Activated T-cell treated with anti-CD3 and anti-CD28 coated beads, Interleukin-2, amount 50 U/mL, for 72 hours (primary cell): ENCODE measurements at regions not wholly inside any gene's neighbourhood (a gene's known extent, or its start where the extent isn't known, plus 50 kb on each side); places are given as distances from the start of the nearest gene placed in this dataset.
"Not testable (repeated sequence)": the region's sequence is repeated elsewhere in the genome, so short reads cannot be mapped to it uniquely, and the experiment has no call there.

ENCODE experiments used
- ATAC-seq, 2 donors: fragments of 150-1000 bp; cut with Tn5 transposase; replicated peaks in 1 of 2; 2 replicates each; pipeline ENCODE4 v1.10.0; 2021; ENCODE audit warnings: moderate library complexity in 2 of 2, mild to moderate bottlenecking in 1 of 2
- DNase-seq, 2 donors: peaks; one replicate each; pipeline ENCODE4 v3.0.0; 2021 to 2022; ENCODE audit warnings: mixed read lengths in 1 of 2
- H3K27ac Mint-ChIP-seq: one replicate; pipeline ENCODE4 v1.8.0; 2022; ENCODE audit warnings: mild to moderate bottlenecking, moderate library complexity, mixed read lengths
- H3K27me3 Mint-ChIP-seq: one replicate; pipeline ENCODE4 v1.8.0; 2022; ENCODE audit warnings: low read depth, mixed read lengths
- H3K36me3 Mint-ChIP-seq, 2 donors: one replicate each; pipeline ENCODE4 v1.8.0; 2022; ENCODE audit warnings: mixed read lengths in 2 of 2, mild to moderate bottlenecking in 1 of 2; ENCODE audit not compliant: insufficient read depth in 2 of 2
- H3K4me1 Mint-ChIP-seq: one replicate; pipeline ENCODE4 v1.8.0; 2022; ENCODE audit warnings: low read depth, mixed read lengths
- H3K4me3 Mint-ChIP-seq, 2 donors: one replicate each; pipeline ENCODE4 v1.8.0; 2022; ENCODE audit warnings: mild to moderate bottlenecking in 2 of 2, mixed read lengths in 2 of 2, moderate library complexity in 2 of 2
- H3K9me3 Mint-ChIP-seq, 2 donors: one replicate each; pipeline ENCODE4 v1.8.0; 2022; ENCODE audit warnings: mixed read lengths in 2 of 2

DNA sequence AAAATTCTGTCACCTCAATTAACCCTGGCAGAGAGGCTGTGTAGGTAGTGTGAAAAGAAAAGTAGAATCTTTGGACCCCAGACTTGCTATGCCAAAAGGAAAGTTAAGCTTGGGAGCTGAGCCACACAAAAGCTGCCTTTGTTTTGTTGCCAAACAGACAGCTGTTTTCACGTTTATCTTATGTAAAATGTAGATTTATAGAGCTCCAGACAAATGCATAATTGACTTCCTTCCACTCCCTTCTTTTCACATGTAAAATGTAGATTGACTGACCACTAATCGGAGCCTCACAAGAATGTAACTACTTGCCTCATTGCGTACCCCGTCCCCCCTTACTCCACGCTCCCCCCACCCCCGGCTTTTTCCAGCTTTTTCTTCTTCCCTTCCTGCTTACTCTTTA lies 2302.2 kb upstream of the RAG2 start:
- peaks cover 8 to 13% of the 10 kb centered on the region in 2 donors for H3K9me3 Mint-ChIP-seq
- H3K4me3 Mint-ChIP-seq, result no peak overlapping the region
- H3K27ac Mint-ChIP-seq, result no peak overlapping the region
- DNase-seq (no peak), ATAC-seq (no peak)
- no peaks in the 10 kb centered on the region for H3K36me3 Mint-ChIP-seq
- no peaks in the 10 kb centered on the region for H3K27me3 Mint-ChIP-seq
- H3K4me1 Mint-ChIP-seq, result no peaks in the 10 kb centered on the region

- not testable (repeated sequence) for H3K4me1 Mint-ChIP-seq, H3K27me3 Mint-ChIP-seq, H3K36me3 Mint-ChIP-seq, H3K4me3 Mint-ChIP-seq, DNase-seq, H3K27ac Mint-ChIP-seq, ATAC-seq
- H3K9me3 Mint-ChIP-seq, result peaks cover 7 to 11% of the 10 kb centered on the region in 2 donors
Measured at GRCh38 chr11:38894201-38894600, 2296.2 kb upstream of the RAG2 start.

DNA sequence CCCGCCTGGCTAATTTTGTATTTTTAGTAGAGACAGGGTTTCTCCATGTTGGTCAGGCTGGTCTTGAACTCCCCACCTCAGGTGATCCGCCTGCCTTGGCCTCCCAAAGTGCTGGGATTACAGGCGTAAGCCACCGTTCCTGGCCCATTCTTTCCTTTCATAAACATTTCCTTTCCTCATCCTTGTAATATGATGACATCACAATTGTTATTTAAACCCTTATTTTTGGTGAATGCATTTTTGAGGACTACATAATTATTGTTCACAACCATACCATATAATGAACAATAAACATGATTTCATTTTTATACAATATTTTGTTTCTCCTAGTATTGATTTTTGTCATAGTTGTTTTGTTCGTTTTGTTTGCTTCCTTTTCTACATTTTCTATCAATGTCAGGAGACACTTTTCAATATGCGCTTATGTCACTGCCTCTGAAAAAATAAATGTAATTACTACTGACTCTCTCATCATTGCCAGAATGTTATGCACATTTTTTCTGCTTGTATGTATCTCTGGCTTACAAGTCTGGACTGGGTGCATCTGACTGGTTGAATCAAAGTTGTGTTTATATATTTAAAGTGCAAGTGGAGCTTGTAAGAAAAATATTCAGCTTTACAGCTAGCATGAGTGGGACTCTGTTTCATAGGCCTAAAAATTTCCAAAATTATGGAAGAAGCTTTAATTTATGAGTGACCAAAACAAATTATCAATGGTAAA lies 2286.3 kb upstream of the RAG2 start:
- no peaks in the 10 kb centered on the region for H3K27me3 Mint-ChIP-seq
- no peak overlapping the region for H3K27ac Mint-ChIP-seq
- H3K4me1 Mint-ChIP-seq, result no peaks in the 10 kb centered on the region
- ATAC-seq (no peak), DNase-seq (no peak)
- H3K36me3 Mint-ChIP-seq, result no peaks in the 10 kb centered on the region
- H3K9me3 Mint-ChIP-seq, result peaks cover 0 to 3% of the 10 kb centered on the region in 2 donors
- H3K4me3 Mint-ChIP-seq, result no peak overlapping the region

DNA sequence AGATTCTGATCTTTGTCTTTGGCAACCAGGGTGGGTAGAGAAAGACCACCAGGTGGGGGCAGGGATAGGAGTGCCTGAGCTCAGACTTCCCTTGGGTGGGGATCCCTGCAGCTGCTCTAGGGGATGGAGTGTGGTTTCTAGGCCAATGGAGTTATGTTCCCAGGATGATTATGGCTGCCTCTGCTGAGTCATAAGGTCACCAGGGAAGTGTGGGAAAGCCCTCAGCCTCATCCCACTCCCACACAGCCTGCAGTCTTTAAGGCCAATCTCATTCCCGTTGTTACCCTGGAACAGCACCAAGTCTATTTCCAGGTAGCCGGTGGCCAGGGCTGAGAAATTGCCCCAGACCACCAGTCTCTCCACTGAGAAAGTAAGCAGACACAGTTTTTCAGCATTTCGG lies 2269.3 kb upstream of the RAG2 start:
- ATAC-seq (no peak), DNase-seq (no peak)
- Mint-ChIP-seq H3K27ac (no peak overlapping the region), H3K36me3 (peaks cover 3 to 8% of the 10 kb centered on the region in 2 donors), H3K27me3 (no peaks in the 10 kb centered on the region), H3K9me3 (peaks cover 9 to 16% of the 10 kb centered on the region in 2 donors), H3K4me3 (no peak overlapping the region), H3K4me1 (no peaks in the 10 kb centered on the region)

DNA sequence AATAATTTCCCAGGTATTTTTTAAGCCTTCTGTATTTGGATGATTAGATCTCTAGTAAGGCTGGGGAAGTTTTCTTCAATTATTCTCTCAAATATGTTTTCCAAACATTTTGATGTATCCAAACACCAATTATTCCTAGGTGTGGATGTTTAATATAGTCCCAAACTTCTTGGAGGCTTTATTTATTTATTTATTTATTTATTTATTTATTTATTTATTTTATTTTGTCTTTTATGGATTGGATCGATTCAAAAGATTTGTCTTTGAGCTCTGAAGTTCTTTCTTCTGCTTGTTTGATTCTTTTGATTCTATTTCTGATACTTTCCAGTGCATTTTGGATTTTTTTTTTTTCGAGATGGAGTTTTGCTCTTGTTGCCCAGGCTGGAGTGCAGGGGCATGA lies 2267.9 kb upstream of the RAG2 start:
- Mint-ChIP-seq H3K9me3 (peaks cover 11 to 18% of the 10 kb centered on the region in 2 donors), H3K4me3 (no peak overlapping the region), H3K27ac (no peak overlapping the region), H3K27me3 (no peaks in the 10 kb centered on the region), H3K36me3 (peaks cover 3 to 8% of the 10 kb centered on the region in 2 donors), H3K4me1 (no peaks in the 10 kb centered on the region)
- DNase-seq (no peak), ATAC-seq (no peak)

DNA sequence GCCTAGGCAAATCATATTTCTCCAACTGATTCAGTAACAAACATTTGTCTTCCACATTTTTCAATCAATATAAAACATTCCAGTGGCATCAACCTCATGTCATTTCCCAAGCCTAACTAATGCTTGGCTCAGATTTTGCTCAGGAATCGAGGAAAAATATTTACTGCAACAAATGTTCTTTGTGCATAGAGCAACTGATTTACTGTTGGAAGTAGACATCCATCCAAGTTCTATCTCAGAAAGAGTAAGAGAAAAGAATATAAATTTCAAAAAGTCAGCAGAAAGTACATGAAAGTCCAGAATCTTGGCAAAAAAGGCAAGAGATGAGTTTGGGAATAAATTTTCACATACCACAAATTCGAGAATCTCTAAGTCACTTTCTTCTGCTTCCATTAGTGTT lies 2245.0 kb upstream of the RAG2 start:
- ATAC-seq, result no peak
- Mint-ChIP-seq H3K36me3 (peaks cover 3% of the 10 kb centered on the region in 2 donors), H3K4me1 (no peaks in the 10 kb centered on the region), H3K9me3 (peaks cover 9 to 10% of the 10 kb centered on the region in 2 donors), H3K27me3 (no peaks in the 10 kb centered on the region), H3K27ac (no peak overlapping the region), H3K4me3 (no peak overlapping the region)
- no peak for DNase-seq

DNA sequence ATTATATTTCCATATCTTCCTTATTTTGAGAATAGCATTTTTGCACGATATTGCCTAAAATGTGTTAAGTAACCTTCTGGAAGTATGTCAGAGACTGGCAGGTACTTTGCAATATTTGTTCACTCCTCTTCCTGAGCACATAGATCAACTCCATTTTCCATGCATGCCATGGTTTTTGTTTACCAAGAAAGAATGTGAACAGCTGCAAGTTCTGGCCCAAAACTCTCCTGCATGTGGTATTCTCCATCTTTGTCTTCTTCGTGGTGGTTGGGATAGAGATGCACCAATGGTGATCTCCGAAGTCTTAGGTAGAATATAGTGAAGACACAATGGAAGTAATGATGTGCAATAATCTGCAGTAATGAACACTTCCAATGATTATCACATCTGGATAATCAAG lies 2241.0 kb upstream of the RAG2 start:
- Mint-ChIP-seq H3K4me1 (no peaks in the 10 kb centered on the region), H3K9me3 (peaks cover 4% of the 10 kb centered on the region in 2 donors), H3K4me3 (no peak overlapping the region), H3K36me3 (no peaks in the 10 kb centered on the region), H3K27ac (no peak overlapping the region), H3K27me3 (no peaks in the 10 kb centered on the region)
- DNase-seq, result no peak
- no peak for ATAC-seq

DNA sequence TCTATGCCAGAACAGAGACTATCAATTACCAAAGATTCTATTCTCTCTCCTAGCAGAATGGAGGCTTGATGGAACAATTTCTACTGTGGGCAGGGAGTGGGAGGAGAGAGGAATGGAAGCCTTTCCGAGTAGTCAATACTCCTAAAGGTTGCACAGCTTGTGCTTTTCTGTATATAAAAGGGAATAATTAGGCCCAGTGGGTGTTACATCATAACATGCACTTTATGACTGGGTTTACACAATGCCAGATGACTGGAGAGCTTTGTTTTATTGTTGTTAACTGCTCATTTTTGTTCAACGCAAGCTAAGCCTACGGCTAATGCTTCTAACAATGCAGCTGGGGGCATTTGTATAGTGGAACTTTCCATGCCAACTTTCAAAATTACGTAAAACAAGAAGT lies 2237.9 kb upstream of the RAG2 start:
- Mint-ChIP-seq H3K4me3 (no peak overlapping the region), H3K27ac (no peak overlapping the region), H3K4me1 (no peaks in the 10 kb centered on the region), H3K27me3 (no peaks in the 10 kb centered on the region), H3K9me3 (peaks cover 4% of the 10 kb centered on the region in 2 donors), H3K36me3 (no peaks in the 10 kb centered on the region)
- DNase-seq (no peak), ATAC-seq (no peak)

DNA sequence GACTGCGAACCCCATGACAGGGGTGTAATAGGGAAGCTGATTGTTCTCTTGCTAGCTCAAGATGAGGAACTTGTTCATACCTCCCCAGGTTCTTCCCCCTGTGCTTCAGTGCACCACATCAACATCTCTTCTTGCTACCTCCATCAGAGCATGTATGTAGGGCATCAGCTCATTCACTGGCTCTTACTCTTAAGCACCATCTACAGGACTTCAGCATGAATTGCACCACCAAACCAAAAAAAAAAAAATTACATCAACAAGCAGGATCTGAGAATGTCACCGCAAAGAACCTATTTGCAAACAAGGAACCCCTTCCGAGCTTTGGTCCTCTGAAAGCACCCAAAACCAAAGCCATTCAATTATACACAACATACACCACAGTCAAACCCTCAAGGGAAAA lies 2226.5 kb upstream of the RAG2 start:
- DNase-seq (no peak), ATAC-seq (no peak)
- peaks cover 5 to 9% of the 10 kb centered on the region in 2 donors for H3K9me3 Mint-ChIP-seq
- H3K4me1 Mint-ChIP-seq, result no peaks in the 10 kb centered on the region
- H3K36me3 Mint-ChIP-seq, result peaks cover 0 to 4% of the 10 kb centered on the region in 2 donors
- no peaks in the 10 kb centered on the region for H3K27me3 Mint-ChIP-seq
- H3K27ac Mint-ChIP-seq, result no peak overlapping the region
- H3K4me3 Mint-ChIP-seq, result no peak overlapping the region

GRCh38 chr11:38821786-38822185 lies 2223.8 kb upstream of the RAG2 start:
- not testable (repeated sequence) for H3K36me3 Mint-ChIP-seq, H3K27me3 Mint-ChIP-seq, H3K4me1 Mint-ChIP-seq, H3K4me3 Mint-ChIP-seq, DNase-seq, H3K27ac Mint-ChIP-seq, ATAC-seq
- peaks cover 8 to 12% of the 10 kb centered on the region in 2 donors for H3K9me3 Mint-ChIP-seq

DNA sequence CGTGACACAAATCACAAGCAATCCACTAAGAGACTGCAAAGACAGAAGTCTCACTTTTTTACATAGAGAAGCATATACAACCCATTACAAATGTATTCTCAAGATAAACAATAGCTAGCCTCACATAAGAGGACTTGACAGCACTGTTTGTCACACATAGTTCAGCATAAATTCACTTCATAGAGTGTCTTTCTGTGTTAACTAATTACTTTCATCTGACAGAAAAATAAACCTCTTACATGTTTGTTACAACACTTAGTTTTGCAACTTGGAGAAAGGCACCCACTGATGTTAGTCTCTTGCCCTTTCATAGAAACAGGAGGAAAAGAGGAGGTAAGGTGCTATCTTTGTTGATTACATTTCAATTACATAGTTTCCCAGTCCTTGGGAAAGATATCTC lies 2221.9 kb upstream of the RAG2 start:
- no peak overlapping the region for H3K4me3 Mint-ChIP-seq

GRCh38 chr11:38818720-38819119 lies 2220.7 kb upstream of the RAG2 start:
- Mint-ChIP-seq H3K27ac (no peak overlapping the region), H3K9me3 (peaks cover 5 to 7% of the 10 kb centered on the region in 2 donors), H3K36me3 (no peaks in the 10 kb centered on the region), H3K27me3 (no peaks in the 10 kb centered on the region), H3K4me1 (no peaks in the 10 kb centered on the region), H3K4me3 (no peak overlapping the region)
- no peak for DNase-seq
- no peak for ATAC-seq

More for the DNA sequence above, 2221.9 kb upstream of the RAG2 start:
- no peak for DNase-seq
- ATAC-seq, result no peak
- Mint-ChIP-seq H3K36me3 (peaks cover 0 to 3% of the 10 kb centered on the region in 2 donors), H3K9me3 (peaks cover 8% of the 10 kb centered on the region in 2 donors), H3K4me1 (no peaks in the 10 kb centered on the region), H3K27me3 (no peaks in the 10 kb centered on the region), H3K27ac (no peak overlapping the region)

GRCh38 chr11:38814670-38815069 lies 2216.6 kb upstream of the RAG2 start:
- H3K9me3 Mint-ChIP-seq, result peaks cover 7 to 9% of the 10 kb centered on the region in 2 donors
- no peak for DNase-seq
- no peak overlapping the region for H3K27ac Mint-ChIP-seq
- no peaks in the 10 kb centered on the region for H3K4me1 Mint-ChIP-seq
- no peaks in the 10 kb centered on the region for H3K27me3 Mint-ChIP-seq
- H3K36me3 Mint-ChIP-seq, result no peaks in the 10 kb centered on the region
- H3K4me3 Mint-ChIP-seq, result no peak overlapping the region
- ATAC-seq, result no peak

GRCh38 chr11:38809521-38809920 lies 2211.5 kb upstream of the RAG2 start:
- H3K9me3 Mint-ChIP-seq, result peaks cover 3 to 5% of the 10 kb centered on the region in 2 donors
- H3K4me3 Mint-ChIP-seq, result no peak overlapping the region
- no peak for DNase-seq
- peaks cover 0 to 2% of the 10 kb centered on the region in 2 donors for H3K36me3 Mint-ChIP-seq
- no peaks in the 10 kb centered on the region for H3K4me1 Mint-ChIP-seq
- H3K27ac Mint-ChIP-seq, result no peak overlapping the region
- no peak for ATAC-seq
- no peaks in the 10 kb centered on the region for H3K27me3 Mint-ChIP-seq
